Effector memory CD4-positive, alpha-beta T cell (primary cell): ENCODE measurements at regions not wholly inside any gene's neighbourhood (a gene's known extent, or its start where the extent isn't known, plus 50 kb on each side); places are given as distances from the start of the nearest gene placed in this dataset.

ENCODE experiments used
- DNase-seq, 3 donors: peaks; one replicate each; pipeline ENCODE4 v3.0.0-alpha.2; 2020
- H3K27ac ChIP-seq: 2 replicates; pipeline ENCODE4 v1.7.0; 2013; ENCODE audit warnings: mild to moderate bottlenecking, low read length, moderate library complexity; ENCODE audit not compliant: insufficient read depth, poor library complexity, severe bottlenecking
- H3K27me3 ChIP-seq: replicated peaks from 2 replicates; pipeline ENCODE4 v1.7.0; 2013; ENCODE audit warnings: mild to moderate bottlenecking, low read length; ENCODE audit not compliant: insufficient read depth, control insufficient read depth, poor library complexity, severe bottlenecking
- H3K36me3 ChIP-seq: 2 replicates; pipeline ENCODE4 v1.7.0; 2013; ENCODE audit warnings: mild to moderate bottlenecking, low read length, moderate library complexity; ENCODE audit not compliant: control insufficient read depth, insufficient read depth
- H3K4me1 ChIP-seq: 2 replicates; pipeline ENCODE4 v1.7.0; 2013; ENCODE audit warnings: low read length, mild to moderate bottlenecking; ENCODE audit not compliant: control insufficient read depth, insufficient read depth, poor library complexity, severe bottlenecking
- H3K4me3 ChIP-seq: 2 replicates; pipeline ENCODE4 v1.7.0; 2013; ENCODE audit warnings: low read length, low read depth, mild to moderate bottlenecking; ENCODE audit not compliant: insufficient read depth, poor library complexity, severe bottlenecking
- H3K9me3 ChIP-seq: 2 replicates; pipeline ENCODE4 v1.7.0; 2013; ENCODE audit warnings: mild to moderate bottlenecking, low read length, moderate library complexity; ENCODE audit not compliant: control insufficient read depth

DNA sequence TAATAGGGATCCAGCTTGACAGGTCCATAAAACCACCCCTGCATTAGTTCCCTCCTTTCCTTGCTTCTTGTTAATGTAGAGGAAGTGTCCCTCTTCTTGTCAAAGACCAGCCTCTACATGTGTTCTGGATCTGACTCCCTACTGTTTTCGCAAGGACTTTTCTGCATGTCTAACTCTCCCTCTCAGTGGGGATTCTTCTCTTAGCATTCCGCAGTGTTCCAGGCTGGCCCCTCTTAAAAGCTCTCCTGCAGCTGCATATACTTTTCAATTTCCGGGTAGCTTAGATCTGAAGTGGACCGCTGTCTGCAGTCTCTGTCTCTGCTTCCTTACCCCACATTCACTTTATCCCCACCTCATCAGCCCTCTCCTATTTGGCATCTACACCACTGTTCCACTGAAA, 96.1 kb upstream of the MAN1A1 start:
- no peaks in the 10 kb centered on the region for H3K4me1 ChIP-seq
- H3K9me3 ChIP-seq, result no peaks in the 10 kb centered on the region
- no peak overlapping the region for H3K27ac ChIP-seq
- no peaks in the 10 kb centered on the region for H3K36me3 ChIP-seq
- H3K4me3 ChIP-seq, result no peak overlapping the region
- H3K27me3 ChIP-seq, result no peaks in the 10 kb centered on the region
- DNase-seq, result no peak

DNA sequence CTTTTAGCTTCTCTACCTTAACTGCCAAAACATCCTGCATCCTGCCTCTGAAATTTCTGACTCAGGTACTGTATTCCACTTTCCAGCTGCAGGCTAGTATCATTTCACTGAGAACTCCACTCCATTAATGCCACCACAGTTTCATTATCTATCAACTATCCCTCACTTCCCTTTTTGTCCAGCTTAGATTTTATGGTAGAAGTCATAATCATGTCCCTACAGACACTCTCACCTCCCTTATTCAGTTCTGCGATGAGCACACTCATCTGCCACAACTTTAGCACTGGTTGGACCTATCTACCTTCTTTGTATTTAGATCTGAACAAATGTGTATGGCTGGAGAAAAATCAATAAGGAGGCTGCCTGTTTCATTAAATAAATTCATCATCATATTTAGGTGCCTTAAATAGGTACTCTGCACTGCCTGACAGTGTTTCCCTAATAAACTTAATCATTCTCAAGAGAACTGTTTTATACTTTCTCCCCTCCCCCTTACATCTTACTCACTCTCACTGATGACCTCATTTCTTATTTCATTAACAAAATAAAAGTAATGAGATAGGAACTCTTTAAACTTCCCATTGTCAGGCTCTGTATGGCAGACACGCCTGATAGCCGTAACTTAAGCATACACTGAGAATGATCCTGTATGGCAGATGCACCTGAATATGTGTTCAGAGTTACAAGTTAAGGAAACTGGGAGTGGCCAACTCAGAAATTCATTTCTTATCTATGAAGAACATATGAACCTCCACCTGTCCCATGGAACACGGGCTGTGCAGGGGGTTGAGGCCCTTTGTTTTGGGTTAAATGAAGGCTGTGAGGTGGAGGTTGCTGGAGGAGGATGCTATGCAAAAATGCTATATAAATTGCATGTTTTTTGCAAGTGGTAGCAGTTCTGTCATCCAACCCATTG, 95.3 kb upstream of the MAN1A1 start:
- Histone ChIP-seq H3K27me3 (no peaks in the 10 kb centered on the region), H3K36me3 (no peaks in the 10 kb centered on the region), H3K4me1 (no peaks in the 10 kb centered on the region), H3K27ac (no peak overlapping the region), H3K9me3 (no peaks in the 10 kb centered on the region), H3K4me3 (no peak overlapping the region)
- no peak for DNase-seq

DNA sequence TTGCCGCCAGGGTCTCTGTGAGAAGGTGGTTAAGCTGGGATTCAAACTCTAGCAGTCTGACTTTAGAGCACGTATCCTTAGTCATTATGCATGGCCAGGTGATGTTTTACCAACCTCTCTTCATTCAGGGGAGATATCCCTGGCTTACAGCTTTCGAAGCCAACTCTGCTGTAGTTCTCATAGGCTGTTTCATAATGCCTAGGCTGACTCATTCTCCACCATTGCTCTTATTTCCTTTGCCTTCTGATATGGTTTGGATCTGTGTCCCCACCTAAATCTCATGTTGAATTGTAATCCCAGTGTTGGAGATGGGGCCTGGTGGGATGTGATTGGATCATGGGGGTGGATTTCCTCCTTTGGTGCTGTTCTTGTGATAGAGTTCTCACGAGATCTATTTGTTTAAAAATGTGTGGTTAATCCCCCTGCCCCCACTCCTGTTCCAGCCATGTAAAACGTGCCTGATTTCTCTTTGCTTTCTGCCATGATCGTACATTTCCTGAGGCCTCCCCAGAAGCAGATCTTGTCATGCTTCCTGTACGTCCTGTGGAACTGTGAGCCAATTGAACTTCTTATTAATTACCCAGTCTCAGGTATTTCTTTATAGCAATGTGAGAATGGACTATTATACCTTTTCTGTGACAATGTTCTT, 94.6 kb upstream of the MAN1A1 start:
- Histone ChIP-seq H3K27me3 (no peaks in the 10 kb centered on the region), H3K4me3 (no peak overlapping the region), H3K9me3 (no peaks in the 10 kb centered on the region), H3K4me1 (no peaks in the 10 kb centered on the region), H3K27ac (no peak overlapping the region), H3K36me3 (no peaks in the 10 kb centered on the region)
- DNase-seq, result no peak

DNA sequence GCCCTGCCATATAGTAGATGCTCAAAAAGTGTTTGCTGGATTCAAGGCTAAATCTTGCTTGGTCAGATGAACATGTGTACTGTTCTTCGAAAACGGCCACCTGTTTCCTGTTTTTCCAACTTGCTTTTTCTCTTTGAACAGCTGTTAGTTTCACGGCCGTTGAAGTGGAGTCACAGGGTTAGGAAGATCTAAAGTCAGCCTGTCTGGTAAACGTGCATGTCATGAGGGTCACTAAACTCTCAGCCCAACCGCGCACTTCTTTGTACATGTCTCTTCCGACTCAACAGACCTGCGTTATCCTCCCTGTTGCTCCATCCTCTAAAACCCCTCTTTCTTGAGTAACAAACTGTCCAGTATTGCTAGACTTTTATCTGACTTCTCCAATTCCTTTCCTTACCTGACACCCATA, 93.2 kb upstream of the MAN1A1 start:
- Histone ChIP-seq H3K4me1 (no peaks in the 10 kb centered on the region), H3K36me3 (no peaks in the 10 kb centered on the region), H3K4me3 (no peak overlapping the region), H3K9me3 (no peaks in the 10 kb centered on the region), H3K27ac (no peak overlapping the region), H3K27me3 (no peaks in the 10 kb centered on the region)
- no peak for DNase-seq

- Histone ChIP-seq H3K9me3 (no peaks in the 10 kb centered on the region), H3K36me3 (no peaks in the 10 kb centered on the region), H3K4me1 (no peaks in the 10 kb centered on the region), H3K27ac (no peak overlapping the region), H3K27me3 (no peaks in the 10 kb centered on the region), H3K4me3 (no peak overlapping the region)
- DNase-seq, result no peak
Observed at GRCh38 chr6:119440953-119441352, 91.4 kb upstream of the MAN1A1 start.

GRCh38 chr6:119436583-119436982, 87.0 kb upstream of the MAN1A1 start:
- no peaks in the 10 kb centered on the region for H3K27me3 ChIP-seq
- H3K4me3 ChIP-seq, result no peak overlapping the region
- H3K9me3 ChIP-seq, result no peaks in the 10 kb centered on the region
- H3K4me1 ChIP-seq, result no peaks in the 10 kb centered on the region
- no peak for DNase-seq
- no peak overlapping the region for H3K27ac ChIP-seq
- H3K36me3 ChIP-seq, result no peaks in the 10 kb centered on the region

DNA sequence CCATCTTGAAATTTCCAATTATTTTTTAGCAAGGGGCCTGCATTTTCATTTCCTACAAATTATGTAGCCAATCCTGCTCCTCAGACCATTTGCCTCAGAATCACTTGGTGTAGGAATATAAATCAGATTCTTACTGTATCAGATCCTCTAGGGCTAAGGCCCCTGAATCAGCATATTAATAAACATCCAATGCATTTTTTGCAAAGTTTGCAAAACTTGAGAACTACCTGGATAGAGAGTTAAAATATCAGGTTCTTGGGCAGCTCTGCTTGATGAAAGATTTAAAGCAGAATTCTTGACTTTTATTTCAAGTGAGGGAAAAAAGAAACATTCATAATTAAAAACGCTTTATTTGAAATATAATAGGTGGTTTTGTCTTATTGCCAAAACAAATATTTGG, 82.2 kb upstream of the MAN1A1 start:
- H3K27me3 ChIP-seq, result no peaks in the 10 kb centered on the region
- H3K4me1 ChIP-seq, result no peaks in the 10 kb centered on the region
- H3K36me3 ChIP-seq, result no peaks in the 10 kb centered on the region
- no peak overlapping the region for H3K4me3 ChIP-seq
- DNase-seq, result no peak
- H3K9me3 ChIP-seq, result no peaks in the 10 kb centered on the region
- no peak overlapping the region for H3K27ac ChIP-seq

GRCh38 chr6:119430805-119431204, 81.2 kb upstream of the MAN1A1 start:
- H3K4me1 ChIP-seq, result no peaks in the 10 kb centered on the region
- no peaks in the 10 kb centered on the region for H3K9me3 ChIP-seq
- H3K36me3 ChIP-seq, result no peaks in the 10 kb centered on the region
- H3K27ac ChIP-seq, result no peak overlapping the region
- DNase-seq, result no peak
- no peaks in the 10 kb centered on the region for H3K27me3 ChIP-seq
- no peak overlapping the region for H3K4me3 ChIP-seq

- H3K4me1 ChIP-seq, result no peaks in the 10 kb centered on the region
- no peak for DNase-seq
- no peaks in the 10 kb centered on the region for H3K36me3 ChIP-seq
- H3K9me3 ChIP-seq, result no peaks in the 10 kb centered on the region
- no peak overlapping the region for H3K27ac ChIP-seq
- no peaks in the 10 kb centered on the region for H3K27me3 ChIP-seq
- H3K4me3 ChIP-seq, result no peak overlapping the region
Observed at GRCh38 chr6:119428633-119429032, 79.1 kb upstream of the MAN1A1 start.

DNA sequence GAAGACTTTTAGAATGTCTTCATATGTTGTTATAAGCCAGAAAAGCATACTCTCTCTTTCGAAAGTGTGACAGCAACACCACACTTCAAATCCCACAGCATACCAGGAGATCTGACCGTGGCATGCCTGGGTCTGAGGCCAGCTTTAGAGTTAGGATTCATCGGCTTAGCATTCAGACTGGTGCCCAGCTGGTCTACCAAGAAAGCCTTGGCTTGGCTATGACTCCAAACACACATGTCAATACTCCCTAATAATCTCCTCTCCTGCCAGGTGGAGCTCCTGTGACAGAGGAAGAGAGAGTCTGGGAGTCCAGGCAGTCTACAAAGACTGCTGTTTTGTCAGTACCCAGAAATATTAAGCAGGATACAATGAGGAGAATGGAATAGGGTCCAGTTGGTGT, 77.1 kb upstream of the MAN1A1 start:
- Histone ChIP-seq H3K9me3 (no peaks in the 10 kb centered on the region), H3K4me1 (no peaks in the 10 kb centered on the region), H3K27ac (no peak overlapping the region), H3K4me3 (no peak overlapping the region), H3K27me3 (no peaks in the 10 kb centered on the region), H3K36me3 (no peaks in the 10 kb centered on the region)
- DNase-seq, result no peak
